Endothelial cell of umbilical vein (primary cell): ENCODE measurements at regions not wholly inside any gene's neighbourhood (a gene's known extent, or its start where the extent isn't known, plus 50 kb on each side); places are given as distances from the start of the nearest gene placed in this dataset.

Experiments
- BruUV-seq: library from RNA; stranded (reverse); fragments of 400-500 nt; replicated peaks from 2 replicates; lab custom pipeline; 2021; lab: Mats Ljungman, UMichigan
- CTCF ChIA-PET: fragments of 300-600, 350-600 bp; sonication (Branson Sonifier 250); formaldehyde crosslinking; loops from one replicate; lab custom pipeline; 2021; ENCODE audit warnings: antibody characterized with exemption, inconsistent platforms; lab: Charles Lee
- POLR2A ChIA-PET: fragments of 300-600, 350-600 bp; sonication (Branson Sonifier 250); formaldehyde crosslinking; loops from one replicate; lab custom pipeline; 2021; ENCODE audit warnings: antibody characterized with exemption, inconsistent platforms; lab: Charles Lee
- DNase-seq: peaks from one replicate; pipeline ENCODE4 v3.0.0-alpha.2; 2011; ENCODE audit warnings: low read depth, low spot score
- FAIRE-seq: peaks from 2 replicates; lab custom pipeline; 2011; peaks lifted over from hg19 to GRCh38; lab: Jason Lieb, UNC
- H2AFZ ChIP-seq: 2 replicates; pipeline ENCODE4 v1.6.0; 2012; ENCODE audit warnings: low read depth, low read length, control low read depth, inconsistent platforms
- H3K27ac ChIP-seq: 2 replicates; pipeline ENCODE4 v1.5.1; 2011; ENCODE audit warnings: low read depth, mild to moderate bottlenecking, control low read depth, low read length, moderate library complexity; ENCODE audit not compliant: insufficient read depth
- H3K27me3 ChIP-seq, 2 experiments: 2 replicates each; pipeline versions ENCODE4 v1.6.0 to v1.6.1; 2011; ENCODE audit warnings: low read length in 2 of 2, mixed read lengths in 1 of 2; ENCODE audit not compliant: control insufficient read depth in 2 of 2, insufficient read depth in 2 of 2
- H3K36me3 ChIP-seq, 2 experiments: 2 replicates in 1 of 2; 3 replicates in 1 of 2; pipeline ENCODE4 v1.5.1; 2011; ENCODE audit warnings: low read length in 2 of 2, mild to moderate bottlenecking in 1 of 2, moderate library complexity in 1 of 2; ENCODE audit not compliant: control insufficient read depth in 2 of 2, insufficient read depth in 2 of 2; ENCODE audit errors: extremely low read depth in 1 of 2
- H3K4me1 ChIP-seq: 3 replicates; pipeline ENCODE4 v1.5.1; 2011; ENCODE audit warnings: mild to moderate bottlenecking, low read length; ENCODE audit not compliant: control insufficient read depth, insufficient read depth; ENCODE audit errors: extremely low read depth
- H3K4me2 ChIP-seq: 2 replicates; pipeline ENCODE4 v1.6.1; 2011; ENCODE audit warnings: low read length, control low read depth, mixed read lengths; ENCODE audit not compliant: insufficient read depth
- H3K4me3 ChIP-seq, 3 experiments: fragments of 200-600 bp in 1 of 3; sonication (generic), shearing (Covaris generic) in 1 of 3; replicated peaks in 1 of 3; 2 replicates each; pipeline ENCODE4 v1.5.1; 2011 to 2016; ENCODE audit warnings: control low read depth in 3 of 3, low read length in 3 of 3, mild to moderate bottlenecking in 2 of 3, inconsistent platforms in 1 of 3, low read depth in 1 of 3, moderate library complexity in 1 of 3; ENCODE audit not compliant: insufficient read depth in 1 of 3
- H3K79me2 ChIP-seq: 2 replicates; pipeline ENCODE4 v1.6.0; 2012; ENCODE audit warnings: low read length, inconsistent platforms; ENCODE audit not compliant: control insufficient read depth, insufficient read depth
- H3K9ac ChIP-seq: replicated peaks from 2 replicates; pipeline ENCODE3; 2011; ENCODE audit warnings: low read length, control low read depth; ENCODE audit not compliant: insufficient read depth; ENCODE audit errors: extremely low read depth
- H3K9me1 ChIP-seq: replicated peaks from 3 replicates; pipeline ENCODE4 v1.6.0; 2011; ENCODE audit warnings: mild to moderate bottlenecking, low read length; ENCODE audit not compliant: control insufficient read depth, insufficient read depth; ENCODE audit errors: extremely low read depth
- H3K9me3 ChIP-seq: replicated peaks from 2 replicates; pipeline ENCODE4 v1.5.1; 2012; ENCODE audit warnings: low read length, inconsistent platforms; ENCODE audit not compliant: control insufficient read depth, insufficient read depth
- H4K20me1 ChIP-seq: replicated peaks from 2 replicates; pipeline ENCODE3; 2011; ENCODE audit warnings: mild to moderate bottlenecking, low read length; ENCODE audit not compliant: control insufficient read depth, insufficient read depth; ENCODE audit errors: extremely low read depth
- EZH2 ChIP-seq: IDR thresholded peaks from 2 replicates; pipeline ENCODE4 v1.6.1; 2012; ENCODE audit warnings: borderline replicate concordance, low read depth, mild to moderate bottlenecking, moderate library complexity, low read length, inconsistent platforms; ENCODE audit not compliant: severe bottlenecking
- FOS ChIP-seq: IDR thresholded peaks from 2 replicates; pipeline ENCODE4 v1.6.1; 2011; ENCODE audit warnings: mild to moderate bottlenecking, low read length, moderate library complexity, borderline replicate concordance; ENCODE audit not compliant: insufficient read depth
- GATA2 ChIP-seq: IDR thresholded peaks from 2 replicates; pipeline ENCODE4 v1.7.0; 2011; ENCODE audit warnings: low read depth, mild to moderate bottlenecking, moderate library complexity, mixed read lengths, low read length; ENCODE audit not compliant: insufficient read length, insufficient read depth
- JUN ChIP-seq: IDR thresholded peaks from 2 replicates; pipeline ENCODE4 v1.6.1; 2011; ENCODE audit warnings: borderline replicate concordance, low read depth; ENCODE audit not compliant: insufficient read length, insufficient read depth
- MYC ChIP-seq: IDR thresholded peaks from one replicate; pipeline ENCODE4 v1.6.1; 2011; ENCODE audit warnings: mild to moderate bottlenecking, low read depth, low read length
- POLR2A ChIP-seq: IDR thresholded peaks from 2 replicates; pipeline ENCODE4 v1.6.1; 2012; ENCODE audit warnings: low read depth, mild to moderate bottlenecking, control low read depth, low read length
- POLR2AphosphoS5 ChIP-seq: IDR thresholded peaks from 2 replicates; pipeline ENCODE4 v1.6.1; 2012; ENCODE audit warnings: low read depth, mild to moderate bottlenecking, control low read depth, low read length, moderate library complexity; ENCODE audit not compliant: insufficient read depth
- dilution Hi-C: fragments of 300-500 bp; cut with MboI; formaldehyde crosslinking; loops from one replicate; pipeline ENCODE4 v1.15.0; 2019; ENCODE audit warnings: low sequenced_read_pairs; ENCODE audit not compliant: extremely low pct_ligation_motif_present
- intact Hi-C: fragments of 100-400 bp; cut with micrococcal nuclease; formaldehyde crosslinking; loops from one replicate; pipeline ENCODE4 v1.10.0; 2022
- TF ChIP-seq, protein P1 (sequence below): IDR thresholded peaks from 2 replicates; pipeline ENCODE4 v1.6.1; 2011; ENCODE audit not compliant: insufficient read depth, insufficient read length
- TF ChIP-seq, protein P2 (sequence below), 2 donors: IDR thresholded peaks; 1 replicate in 1 of 2; 2 replicates in 1 of 2; pipeline ENCODE4 v1.5.1; 2011; ENCODE audit warnings: low read length in 2 of 2, mild to moderate bottlenecking in 2 of 2, moderate library complexity in 2 of 2, control low read depth in 1 of 2, inconsistent platforms in 1 of 2, low read depth in 1 of 2; ENCODE audit not compliant: insufficient read depth in 1 of 2; ENCODE audit errors: extremely low read depth in 1 of 2

DNA sequence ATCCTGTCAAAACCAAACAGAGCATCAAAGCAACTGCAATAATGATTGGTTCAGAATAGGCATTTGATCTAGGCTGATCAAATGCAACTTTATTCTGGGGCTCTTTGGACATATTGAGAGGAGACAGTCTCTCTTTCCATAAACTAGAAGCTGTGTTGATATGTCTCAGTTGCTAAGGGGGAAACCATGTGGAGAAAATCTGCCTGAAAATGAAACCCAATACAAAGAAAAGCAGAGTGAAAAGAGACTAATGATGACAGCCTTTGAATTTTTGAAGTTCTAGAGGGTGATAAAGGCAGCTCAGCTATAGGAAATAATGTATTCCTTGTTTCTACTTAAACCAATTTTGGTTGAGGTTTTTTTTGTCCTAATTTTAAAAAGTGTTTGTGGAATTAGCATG, 941.8 kb upstream of the POT1 start:
- CTCF ChIA-PET, result no interaction called here
- dilution Hi-C loops, result no loop called here

DNA sequence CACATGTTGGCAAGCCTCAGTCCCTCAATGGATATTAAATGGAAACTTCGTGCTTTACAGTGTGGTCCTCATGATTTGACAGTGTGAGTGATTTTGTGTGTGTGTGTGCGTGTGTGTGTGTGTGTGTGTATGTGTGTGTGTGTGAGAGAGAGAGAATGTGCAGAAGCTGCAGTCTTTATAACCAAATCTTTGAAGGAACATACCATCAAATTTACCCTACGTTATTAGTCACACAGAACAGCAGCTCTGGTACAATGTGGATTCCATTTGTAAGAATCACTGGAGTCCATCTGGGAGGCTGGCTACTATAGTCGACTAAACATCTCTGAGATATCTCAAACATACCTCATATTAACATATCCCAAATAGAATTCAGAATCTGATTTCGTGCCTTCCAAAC, 928.0 kb upstream of the POT1 start:
- dilution Hi-C loops, result no loop called here
- H3K9ac ChIP-seq, result no peak overlapping the region
- FAIRE-seq (no peak), DNase-seq (no peak)
- H3K79me2 ChIP-seq, result no peaks in the 10 kb centered on the region
- H3K9me3 ChIP-seq, result no peaks in the 10 kb centered on the region
- H2AFZ ChIP-seq, result no peak overlapping the region
- H3K36me3 ChIP-seq, result no peaks in the 10 kb centered on the region
- intact Hi-C loops, result no loop called here
- no peak overlapping the region for H3K27ac ChIP-seq
- no peaks in the 10 kb centered on the region for H3K4me1 ChIP-seq
- ChIA-PET POLR2A (no interaction called here), CTCF (no interaction called here)
- TF ChIP-seq POLR2A (no peak), JUN (no peak), GATA2 (no peak), EZH2 (no peak), MYC (no peak), FOS (no peak), POLR2AphosphoS5 (no peak)
- TF ChIP-seq, protein P1, sequence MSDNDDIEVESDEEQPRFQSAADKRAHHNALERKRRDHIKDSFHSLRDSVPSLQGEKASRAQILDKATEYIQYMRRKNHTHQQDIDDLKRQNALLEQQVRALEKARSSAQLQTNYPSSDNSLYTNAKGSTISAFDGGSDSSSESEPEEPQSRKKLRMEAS, result no peak
- TF ChIP-seq, protein P2, sequence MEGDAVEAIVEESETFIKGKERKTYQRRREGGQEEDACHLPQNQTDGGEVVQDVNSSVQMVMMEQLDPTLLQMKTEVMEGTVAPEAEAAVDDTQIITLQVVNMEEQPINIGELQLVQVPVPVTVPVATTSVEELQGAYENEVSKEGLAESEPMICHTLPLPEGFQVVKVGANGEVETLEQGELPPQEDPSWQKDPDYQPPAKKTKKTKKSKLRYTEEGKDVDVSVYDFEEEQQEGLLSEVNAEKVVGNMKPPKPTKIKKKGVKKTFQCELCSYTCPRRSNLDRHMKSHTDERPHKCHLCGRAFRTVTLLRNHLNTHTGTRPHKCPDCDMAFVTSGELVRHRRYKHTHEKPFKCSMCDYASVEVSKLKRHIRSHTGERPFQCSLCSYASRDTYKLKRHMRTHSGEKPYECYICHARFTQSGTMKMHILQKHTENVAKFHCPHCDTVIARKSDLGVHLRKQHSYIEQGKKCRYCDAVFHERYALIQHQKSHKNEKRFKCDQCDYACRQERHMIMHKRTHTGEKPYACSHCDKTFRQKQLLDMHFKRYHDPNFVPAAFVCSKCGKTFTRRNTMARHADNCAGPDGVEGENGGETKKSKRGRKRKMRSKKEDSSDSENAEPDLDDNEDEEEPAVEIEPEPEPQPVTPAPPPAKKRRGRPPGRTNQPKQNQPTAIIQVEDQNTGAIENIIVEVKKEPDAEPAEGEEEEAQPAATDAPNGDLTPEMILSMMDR (IDR thresholded peaks at IDR 0.05; ENCODE audit: extremely low read depth in 1 of 2, insufficient read depth in 1 of 2, low read depth in 1 of 2, low read length in 2 of 2), result no peak
- H3K4me3 ChIP-seq, result no peak overlapping the region
- no peaks in the 10 kb centered on the region for H4K20me1 ChIP-seq
- no TSS peak for BruUV-seq
- no peaks in the 10 kb centered on the region for H3K9me1 ChIP-seq
- no peaks in the 10 kb centered on the region for H3K27me3 ChIP-seq
- no peak overlapping the region for H3K4me2 ChIP-seq

More for the DNA sequence above, 941.8 kb upstream of the POT1 start:
- no peaks in the 10 kb centered on the region for H3K9me3 ChIP-seq
- TF ChIP-seq, protein P1, result no peak
- no peak for TF ChIP-seq FOS
- TF ChIP-seq, protein P2 (IDR thresholded peaks at IDR 0.05; ENCODE audit: extremely low read depth in 1 of 2, insufficient read depth in 1 of 2, low read depth in 1 of 2, low read length in 2 of 2), result no peak
- TF ChIP-seq POLR2A, result no peak
- no peak for TF ChIP-seq JUN
- TF ChIP-seq MYC, result no peak
- H3K27me3 ChIP-seq, result no peaks in the 10 kb centered on the region
- H3K4me3 ChIP-seq, result no peak overlapping the region
- POLR2A ChIA-PET, result no interaction called here
- H3K9ac ChIP-seq, result no peak overlapping the region
- intact Hi-C loops, result no loop called here
- no peak overlapping the region for H2AFZ ChIP-seq
- H3K4me2 ChIP-seq, result no peak overlapping the region
- no peaks in the 10 kb centered on the region for H3K36me3 ChIP-seq
- H3K4me1 ChIP-seq, result no peaks in the 10 kb centered on the region
- H3K27ac ChIP-seq, result no peak overlapping the region
- BruUV-seq, result no TSS peak
- FAIRE-seq, result no peak
- no peaks in the 10 kb centered on the region for H4K20me1 ChIP-seq
- no peaks in the 10 kb centered on the region for H3K79me2 ChIP-seq
- H3K9me1 ChIP-seq, result no peaks in the 10 kb centered on the region
- no peak for DNase-seq
